Daoy (cell line): ENCODE measurements at regions not wholly inside any gene's neighbourhood (a gene's known extent, or its start where the extent isn't known, plus 50 kb on each side); places are given as distances from the start of the nearest gene placed in this dataset.

Experiments
- DNase-seq: peaks from one replicate; pipeline ENCODE4 v3.0.0-alpha.2; 2015; ENCODE audit warnings: low read depth

DNA sequence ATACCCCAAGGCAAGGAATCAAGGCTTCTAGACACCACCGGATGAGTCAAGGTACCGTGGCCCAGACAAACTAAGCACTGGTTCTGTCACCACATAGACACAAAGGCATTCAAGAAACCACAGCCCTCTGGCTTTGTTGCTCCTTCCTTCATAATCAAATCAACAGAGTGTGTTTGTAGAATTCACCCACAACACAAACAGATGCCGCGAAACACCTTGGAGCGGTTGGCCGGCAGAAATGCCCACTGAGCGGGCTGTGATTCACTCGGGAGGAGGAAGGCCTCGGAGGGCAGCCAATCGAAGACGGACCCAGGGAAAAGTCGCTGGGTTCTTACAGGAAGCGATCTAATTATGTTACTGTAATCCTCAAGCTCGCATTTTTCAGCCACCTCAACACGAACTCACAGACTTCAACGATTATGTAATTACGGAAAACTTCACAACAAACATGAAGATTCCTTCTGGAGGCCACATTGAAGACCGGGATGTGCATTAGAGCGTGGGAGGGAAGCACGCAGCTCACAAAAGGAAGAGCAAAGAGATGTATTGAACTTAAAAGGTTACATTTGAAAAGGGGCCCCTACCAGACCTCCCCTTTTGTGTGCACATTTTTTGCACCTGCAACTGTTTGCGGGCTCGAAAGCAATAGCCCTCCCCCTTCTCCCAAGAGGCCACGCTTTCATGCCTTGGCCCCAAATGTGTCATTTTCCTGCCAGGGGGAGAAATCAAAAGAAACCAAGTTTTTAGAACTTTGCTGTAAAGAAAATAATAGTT, 184.7 kb upstream of the PREP start:
- peak; percentile 55 for DNase-seq

DNA sequence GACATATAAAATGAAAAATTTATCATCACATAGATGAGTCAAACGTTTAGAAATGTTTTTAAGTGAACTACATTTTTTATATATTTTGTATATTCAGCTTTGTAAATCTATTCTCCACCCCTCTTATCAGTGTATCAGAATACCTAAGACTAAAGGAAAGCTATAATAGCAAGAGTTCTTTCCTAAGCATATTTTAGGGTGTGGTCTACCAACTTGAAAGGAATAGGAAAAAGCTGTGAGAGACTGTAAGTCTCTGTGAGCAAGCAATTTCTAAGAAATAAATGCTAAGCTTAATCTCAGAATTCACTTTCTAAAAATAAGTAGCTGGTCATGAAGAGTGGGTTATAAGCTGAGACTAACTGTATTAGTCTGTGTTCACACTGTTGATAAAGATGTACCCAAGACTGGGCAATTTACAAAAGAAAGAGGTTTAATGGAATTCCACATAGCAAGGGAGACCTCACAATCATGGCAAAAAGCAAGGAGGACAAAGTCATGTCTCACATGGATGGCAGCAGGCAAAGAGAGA, 175.4 kb upstream of the PREP start:
- DNase-seq = no peak

DNA sequence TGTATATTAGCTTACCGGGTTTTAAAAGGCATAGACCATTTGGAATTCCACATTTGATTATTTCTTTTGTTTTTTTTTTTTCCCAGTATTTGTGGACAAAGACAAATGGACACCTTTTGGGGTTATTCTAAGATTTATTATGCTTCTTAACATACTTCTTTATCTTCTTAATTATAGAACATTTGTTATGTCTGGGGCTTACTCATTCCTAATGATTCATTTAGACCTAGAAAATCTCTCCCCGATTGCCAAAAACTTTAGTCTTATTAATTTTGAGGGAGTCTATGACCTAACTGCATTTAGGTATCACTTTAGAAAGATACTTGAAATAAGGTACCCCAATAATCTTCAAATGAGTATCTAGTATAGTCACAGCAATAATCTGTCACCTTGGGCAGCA, 170.7 kb upstream of the PREP start:
- DNase-seq = no peak

DNA sequence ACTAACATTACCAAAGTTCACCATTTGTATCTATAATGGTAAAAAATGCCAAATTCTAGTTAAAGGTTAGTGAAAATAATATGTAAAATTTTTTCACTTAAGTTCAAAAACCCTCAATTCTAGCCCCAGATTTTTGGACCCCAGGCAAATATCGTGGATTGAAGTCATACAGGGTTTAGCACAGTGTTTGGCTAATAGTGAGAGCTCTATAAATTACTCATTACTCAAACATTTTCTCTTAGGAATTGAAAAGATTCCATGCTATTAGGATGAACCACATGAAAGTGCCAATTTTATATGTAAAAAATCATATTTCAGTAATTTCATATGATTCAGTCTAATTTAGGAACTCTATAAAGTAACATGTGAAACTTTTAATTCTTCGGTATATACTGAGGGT, 170.3 kb upstream of the PREP start:
- DNase-seq = no peak

DNA sequence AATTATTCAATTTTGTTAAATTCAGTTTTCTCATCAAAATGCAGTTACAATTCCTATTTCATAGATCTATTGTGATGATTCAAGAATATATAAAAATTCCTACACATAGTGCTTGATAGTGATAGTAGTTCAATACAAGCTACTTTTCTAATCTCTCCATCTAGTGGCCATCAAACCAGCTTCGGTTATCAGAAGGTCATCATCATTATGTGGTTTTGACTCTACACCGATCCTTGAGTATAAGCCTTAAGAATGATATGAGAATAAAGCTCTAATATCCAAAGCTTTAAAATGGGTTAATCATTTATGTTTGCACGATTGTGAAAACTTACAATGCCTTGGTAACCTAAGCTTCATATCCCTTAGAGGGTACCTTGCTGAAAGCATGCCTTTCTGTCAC, 167.5 kb upstream of the PREP start:
- no peak for DNase-seq

GRCh38 chr6:105569706-105570105, 166.8 kb upstream of the PREP start:
- DNase-seq = no peak

- DNase-seq = no peak
These were observed 165.9 kb upstream of the PREP start for GRCh38 chr6:105568751-105569150.

DNA sequence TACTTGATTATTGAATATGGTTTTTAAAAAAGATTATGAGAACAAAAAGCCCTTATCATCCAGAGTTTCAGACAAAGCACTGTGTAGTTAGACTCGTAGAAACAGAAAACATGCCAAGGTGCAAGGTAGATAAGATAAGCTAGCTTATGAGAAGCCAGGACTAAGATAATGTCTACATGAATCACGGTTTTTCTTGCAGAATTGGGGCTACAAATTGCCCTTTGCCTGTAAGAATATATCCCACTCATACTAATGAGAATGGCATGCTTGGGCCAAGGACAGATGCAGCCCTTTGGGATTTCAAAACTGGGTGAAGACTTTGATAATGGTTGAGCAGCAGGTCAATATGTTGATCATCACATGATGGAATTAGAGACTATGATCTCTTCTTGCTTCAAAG, 165.3 kb upstream of the PREP start:
- DNase-seq = no peak

- DNase-seq = no peak
These were observed 164.3 kb upstream of the PREP start for GRCh38 chr6:105567140-105567539.

GRCh38 chr6:105566503-105566902, 163.6 kb upstream of the PREP start:
- DNase-seq = no peak

GRCh38 chr6:105564121-105564902, 161.4 kb upstream of the PREP start:
- DNase-seq = no peak

GRCh38 chr6:105562027-105562426, 159.1 kb upstream of the PREP start:
- no peak for DNase-seq

- no peak for DNase-seq
These were observed 158.6 kb upstream of the PREP start for GRCh38 chr6:105561486-105561885.

GRCh38 chr6:105560611-105561066, 157.8 kb upstream of the PREP start:
- no peak for DNase-seq

- DNase-seq = no peak
These were observed 154.4 kb upstream of the PREP start for GRCh38 chr6:105557291-105557690.

GRCh38 chr6:105553171-105553570, 150.3 kb upstream of the PREP start:
- peak; percentile 14 for DNase-seq

- no peak for DNase-seq
These were observed 148.2 kb upstream of the PREP start for GRCh38 chr6:105550955-105551620.

DNA sequence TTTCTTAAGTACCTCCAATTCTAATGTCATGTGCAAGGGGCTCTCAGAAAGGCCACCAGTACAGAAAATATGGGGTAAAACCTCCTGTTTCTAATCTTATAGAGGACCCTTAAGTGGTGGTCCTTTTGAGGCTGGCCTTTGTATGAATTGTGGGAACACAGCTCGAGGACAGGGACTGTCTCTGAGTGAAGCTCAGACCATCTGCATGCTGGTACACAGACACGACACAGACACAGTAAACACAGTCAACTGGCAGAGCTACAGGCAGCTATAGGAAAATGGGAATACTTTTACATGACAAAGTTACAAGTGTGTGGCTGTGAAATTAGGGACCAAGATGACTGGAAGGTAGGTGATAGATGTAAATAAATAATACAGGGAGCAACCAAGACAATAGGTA, 143.9 kb upstream of the PREP start:
- no peak for DNase-seq

DNA sequence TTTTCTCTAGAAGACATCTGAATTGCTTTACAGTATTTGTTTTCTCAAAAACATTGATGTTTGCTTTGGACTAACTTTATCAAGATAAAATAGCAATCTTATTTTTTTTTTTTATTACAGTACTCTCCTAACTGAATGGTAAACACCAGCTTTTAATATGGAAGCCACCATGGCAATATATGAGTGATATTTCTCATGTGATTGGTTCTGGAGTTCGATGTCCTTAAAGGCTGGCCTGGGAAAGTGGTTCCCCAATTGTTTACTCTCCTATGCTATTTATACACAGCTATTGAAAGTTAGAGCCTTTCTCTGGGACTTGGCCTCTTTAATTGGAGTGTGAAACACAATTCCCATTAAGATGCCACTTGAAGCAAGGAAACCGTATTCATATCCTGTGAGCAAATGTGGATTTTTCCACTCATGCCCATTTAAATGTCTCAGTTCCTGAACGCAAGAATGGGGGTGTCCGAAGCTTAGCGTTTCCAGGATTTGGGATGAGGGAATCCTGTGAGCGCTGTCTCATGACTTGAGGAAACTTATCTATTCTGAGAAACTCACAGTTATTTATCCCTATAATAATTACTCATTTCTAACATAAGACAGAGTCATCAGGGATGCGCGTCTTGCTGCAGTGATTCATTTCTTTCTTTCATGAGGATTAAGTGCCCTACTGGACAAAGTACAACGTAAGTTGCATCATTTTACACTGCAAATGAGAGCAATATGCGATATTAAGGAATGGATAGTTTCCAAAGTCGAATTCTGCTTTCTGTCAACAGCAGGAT, 143.3 kb upstream of the PREP start:
- DNase-seq = no peak

- no peak for DNase-seq
These were observed 142.5 kb upstream of the PREP start for GRCh38 chr6:105545228-105545920.

DNA sequence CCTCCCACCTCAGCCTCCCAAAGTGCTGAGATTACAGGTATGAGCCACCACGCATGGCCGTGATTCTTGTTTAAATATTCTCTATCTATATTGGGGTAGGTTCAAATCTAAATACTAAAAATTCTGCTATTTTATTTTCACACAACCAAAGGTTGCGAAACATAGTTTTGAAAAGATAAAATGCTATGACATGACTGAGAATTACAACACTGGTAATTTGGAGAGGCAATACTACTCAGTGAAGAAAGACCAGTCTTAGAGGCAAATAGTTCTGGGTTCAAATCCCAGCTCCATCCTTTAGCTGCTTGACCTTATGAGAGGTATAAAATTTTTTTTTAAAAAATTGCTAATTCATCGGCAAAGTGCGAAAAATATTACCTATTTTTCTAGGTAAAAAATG, 137.0 kb upstream of the PREP start:
- no peak for DNase-seq
